Left ventricle myocardium superior (tissue), 1 donor: ENCODE measurements at regions not wholly inside any gene's neighbourhood (a gene's known extent, or its start where the extent isn't known, plus 50 kb on each side); places are given as distances from the start of the nearest gene placed in this dataset.
"Not testable (repeated sequence)": the region's sequence is repeated elsewhere in the genome, so short reads cannot be mapped to it uniquely, and the experiment has no call there.

ENCODE experiments used
- ATAC-seq: fragments of 200-7000 bp; cut with Tn5 transposase; one replicate; pipeline ENCODE4 v1.9.1; 2020; ENCODE audit warnings: mild to moderate bottlenecking, moderate library complexity
- DNase-seq: peaks from one replicate; pipeline ENCODE4 v3.0.0-alpha.2; 2020
- intact Hi-C: fragments of 100-400 bp; cut with micrococcal nuclease; formaldehyde crosslinking; loops from one replicate; pipeline ENCODE4 v1.11.0; 2022
- donor health status: DM: no; HTN: yes; CAD: no; lungs with severe emphysema.

GRCh38 chr2:166381-166780 is 97.5 kb downstream of the SH3YL1 start:
- ATAC-seq (peak; percentile 25), DNase-seq (no peak)
- intact Hi-C loops: no loop called here

- intact Hi-C loops: no loop called here
- ATAC-seq (no peak), DNase-seq (no peak)
Observed at GRCh38 chr2:165530-165929, 98.3 kb downstream of the SH3YL1 start.

GRCh38 chr2:162473-163382 is 101.1 kb downstream of the SH3YL1 start:
- no peak for DNase-seq
- ATAC-seq: no peak
- intact Hi-C loops: no loop called here

DNA sequence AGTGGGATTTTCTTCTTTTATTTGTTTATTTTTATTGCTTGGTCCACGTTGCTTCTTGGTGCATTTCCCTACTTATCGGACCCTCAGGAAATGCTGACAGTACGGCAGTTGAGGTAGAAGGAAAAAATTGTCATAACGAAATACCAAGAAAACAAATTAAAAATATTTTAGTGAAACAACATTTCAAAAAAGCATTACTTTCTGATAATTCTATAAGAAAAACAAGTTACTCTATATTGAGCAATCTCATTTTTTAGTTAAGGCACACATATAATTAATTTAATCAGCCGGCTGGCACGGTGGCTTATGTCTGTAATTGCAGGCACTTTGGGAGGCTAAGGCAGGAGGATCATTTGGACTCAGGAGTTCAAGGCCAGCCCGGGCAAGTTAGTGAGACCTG is 102.1 kb downstream of the SH3YL1 start:
- DNase-seq (no peak), ATAC-seq (no peak)

GRCh38 chr2:151553-152334 is 105.4 kb upstream of the FAM110C start:
- intact Hi-C loops: no loop called here
- no peak for ATAC-seq

More for the DNA sequence above, 102.1 kb downstream of the SH3YL1 start:
- intact Hi-C loops: no loop called here

GRCh38 chr2:145407-145806 is 99.1 kb upstream of the FAM110C start:
- DNase-seq (no peak), ATAC-seq (no peak)
- intact Hi-C loops: no loop called here

More at GRCh38 chr2:151553-152334, 105.4 kb upstream of the FAM110C start:
- no peak for DNase-seq

DNA sequence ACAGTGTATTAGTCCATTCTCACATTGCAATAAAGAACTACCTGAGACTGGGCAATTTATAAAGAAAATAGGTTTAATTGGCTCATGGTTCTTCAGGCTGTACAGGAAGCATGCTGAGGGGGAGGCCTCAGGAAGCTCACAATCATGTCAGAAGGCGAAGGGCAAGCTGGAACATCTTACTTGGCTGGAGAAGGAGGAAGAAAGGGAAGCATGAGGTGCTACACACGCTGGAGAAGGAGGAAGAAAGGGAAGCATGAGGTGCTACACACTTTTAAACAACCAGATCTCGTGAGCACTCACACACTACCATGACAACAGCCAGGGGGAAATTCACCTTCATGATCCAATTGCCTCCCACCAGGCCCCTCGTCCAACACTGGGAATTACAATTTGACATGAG is 95.3 kb upstream of the FAM110C start:
- ATAC-seq: no peak
- intact Hi-C loops: no loop called here
- DNase-seq: no peak

GRCh38 chr2:136666-137065 is 90.4 kb upstream of the FAM110C start:
- intact Hi-C loops: no loop called here
- ATAC-seq: no peak
- DNase-seq: no peak

GRCh38 chr2:133675-134593 is 87.6 kb upstream of the FAM110C start:
- intact Hi-C loops: no loop called here
- ATAC-seq (peak; percentile 53), DNase-seq (no peak)

GRCh38 chr2:126769-127168 is 80.5 kb upstream of the FAM110C start:
- ATAC-seq, DNase-seq, intact Hi-C loops: not testable (repeated sequence)

- DNase-seq (no peak), ATAC-seq (no peak)
- intact Hi-C loops: no loop called here
Observed at GRCh38 chr2:124241-124880, 78.1 kb upstream of the FAM110C start.

GRCh38 chr2:116953-117352 is 70.6 kb upstream of the FAM110C start:
- intact Hi-C loops: no loop called here
- DNase-seq (no peak), ATAC-seq (no peak)

GRCh38 chr2:115303-115702 is 69.0 kb upstream of the FAM110C start:
- ATAC-seq: no peak
- no peak for DNase-seq
- intact Hi-C loops: no loop called here

- DNase-seq (no peak), ATAC-seq (no peak)
- intact Hi-C loops: no loop called here
Observed at GRCh38 chr2:114616-115015, 68.3 kb upstream of the FAM110C start.

DNA sequence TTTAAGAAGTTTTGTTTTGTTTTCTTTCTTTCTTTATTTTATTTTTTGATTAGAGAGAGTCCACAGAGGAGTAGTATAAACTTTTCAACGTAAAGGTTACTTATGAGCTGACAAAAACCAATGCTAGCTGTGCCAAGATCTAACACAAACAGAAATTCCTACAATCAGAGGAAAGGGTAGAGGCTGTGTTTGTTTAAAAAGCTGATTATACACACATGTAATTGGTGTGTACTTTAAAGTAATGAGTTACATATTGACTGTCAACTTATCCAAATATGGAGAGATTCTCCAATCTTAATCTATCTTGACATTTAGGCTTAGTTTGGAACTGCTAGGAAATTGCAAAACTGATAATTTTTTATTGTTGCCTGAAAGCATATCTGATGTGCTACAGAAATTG is 63.7 kb upstream of the FAM110C start:
- intact Hi-C loops: no loop called here
- no peak for ATAC-seq

GRCh38 chr2:108920-109809 is 62.9 kb upstream of the FAM110C start:
- DNase-seq (no peak), ATAC-seq (no peak)
- intact Hi-C loops: no loop called here

More for the DNA sequence above, 63.7 kb upstream of the FAM110C start:
- DNase-seq: no peak

GRCh38 chr2:101016-101415 is 54.7 kb upstream of the FAM110C start:
- DNase-seq (no peak), ATAC-seq (no peak)
- intact Hi-C loops: no loop called here
